DMS79 (cell line): ENCODE measurements at regions not wholly inside any gene's neighbourhood (a gene's known extent, or its start where the extent isn't known, plus 50 kb on each side); places are given as distances from the start of the nearest gene placed in this dataset.
"Not testable (repeated sequence)": the region's sequence is repeated elsewhere in the genome, so short reads cannot be mapped to it uniquely, and the experiment has no call there.

Source experiments
- DNase-seq: peaks from one replicate; lab custom pipeline; 2025; lab: John Stamatoyannopoulos, UW

- DNase-seq = no peak
These were observed 53.0 kb upstream of the TNKS2 start for GRCh38 chr10:91745090-91745831.

- DNase-seq = no peak
These were observed 54.8 kb upstream of the TNKS2 start for GRCh38 chr10:91743465-91743864.

GRCh38 chr10:91742229-91742628 lies 56.0 kb upstream of the TNKS2 start:
- no peak for DNase-seq

GRCh38 chr10:91741356-91741755 lies 56.9 kb upstream of the TNKS2 start:
- no peak for DNase-seq

- no peak for DNase-seq
These were observed 57.8 kb upstream of the TNKS2 start for GRCh38 chr10:91740353-91740924.

GRCh38 chr10:91732265-91732664 lies 66.0 kb upstream of the TNKS2 start:
- DNase-seq = not testable (repeated sequence)

- DNase-seq = not testable (repeated sequence)
These were observed 68.9 kb upstream of the TNKS2 start for GRCh38 chr10:91729339-91729738.

- no peak for DNase-seq
These were observed 71.9 kb upstream of the TNKS2 start for GRCh38 chr10:91726355-91726754.

- DNase-seq = no peak
These were observed 73.3 kb upstream of the TNKS2 start for GRCh38 chr10:91724933-91725332.

GRCh38 chr10:91713461-91714072 lies 80.7 kb upstream of the PPP1R3C start:
- no peak for DNase-seq

- no peak for DNase-seq
These were observed 79.2 kb upstream of the PPP1R3C start for GRCh38 chr10:91711885-91712680.

GRCh38 chr10:91709394-91709798 lies 76.5 kb upstream of the PPP1R3C start:
- DNase-seq = peak; percentile 19

- DNase-seq = no peak
These were observed 75.4 kb upstream of the PPP1R3C start for GRCh38 chr10:91708174-91708861.

GRCh38 chr10:91707236-91707635 lies 74.4 kb upstream of the PPP1R3C start:
- no peak for DNase-seq

- DNase-seq = no peak
These were observed 73.2 kb upstream of the PPP1R3C start for GRCh38 chr10:91705948-91706670.

- no peak for DNase-seq
These were observed 69.7 kb upstream of the PPP1R3C start for GRCh38 chr10:91702620-91703019.

- DNase-seq = no peak
These were observed 68.0 kb upstream of the PPP1R3C start for GRCh38 chr10:91700788-91701444.

GRCh38 chr10:91700273-91700672 lies 67.4 kb upstream of the PPP1R3C start:
- DNase-seq = no peak

- no peak for DNase-seq
These were observed 65.4 kb upstream of the PPP1R3C start for GRCh38 chr10:91698258-91698657.

GRCh38 chr10:91694170-91694794 lies 61.4 kb upstream of the PPP1R3C start:
- no peak for DNase-seq
